Peyer's patch (tissue), 4 donors: ENCODE measurements at regions not wholly inside any gene's neighbourhood (a gene's known extent, or its start where the extent isn't known, plus 50 kb on each side); places are given as distances from the start of the nearest gene placed in this dataset.

Source experiments
- DNase-seq, 3 donors: peaks; one replicate each; pipeline ENCODE4 v3.0.0-alpha.2; 2017 to 2019
- H3K27ac ChIP-seq, 4 donors: fragments of 200-600 bp; sonication (generic); one replicate each; pipeline ENCODE4 v1.5.1; 2016 to 2019
- H3K27me3 ChIP-seq, 2 donors: fragments of 200-600 bp; sonication (generic); one replicate each; pipeline ENCODE4 v1.5.1; 2019
- H3K36me3 ChIP-seq, 3 donors: fragments of 200-600 bp; sonication (generic); one replicate each; pipeline ENCODE4 v1.5.1; 2016 to 2019
- H3K4me1 ChIP-seq, 4 donors: fragments of 200-600 bp; sonication (generic); one replicate each; pipeline ENCODE4 v1.5.1; 2016 to 2019
- H3K4me3 ChIP-seq, 4 donors: fragments of 200-600 bp; sonication (generic); 1 replicate in 3 of 4; 2 replicates in 1 of 4; pipeline ENCODE4 v1.5.1; 2016 to 2019; ENCODE audit warnings: mild to moderate bottlenecking in 1 of 4
- H3K9me3 ChIP-seq, 4 donors: fragments of 200-600 bp; sonication (generic); one replicate each; pipeline ENCODE4 v1.5.1; 2016 to 2019; ENCODE audit warnings: mild to moderate bottlenecking in 1 of 4
- POLR2A ChIP-seq, 2 donors: fragments of 450-650 bp; IDR thresholded peaks; one replicate each; pipeline ENCODE4 v1.5.1; 2017; ENCODE audit warnings: antibody characterized with exemption in 2 of 2, mild to moderate bottlenecking in 2 of 2, moderate library complexity in 2 of 2
- TF ChIP-seq, protein P1 (sequence below), 6 experiments: fragments of 450-650 bp in 4 of 6; fragments of 200-600 bp in 2 of 6; sonication (generic) in 1 of 6; IDR thresholded peaks; one replicate each; pipeline ENCODE4 v1.5.1; 2017 to 2019; ENCODE audit warnings: antibody characterized with exemption in 6 of 6, mild to moderate bottlenecking in 3 of 6, moderate library complexity in 1 of 6

DNA sequence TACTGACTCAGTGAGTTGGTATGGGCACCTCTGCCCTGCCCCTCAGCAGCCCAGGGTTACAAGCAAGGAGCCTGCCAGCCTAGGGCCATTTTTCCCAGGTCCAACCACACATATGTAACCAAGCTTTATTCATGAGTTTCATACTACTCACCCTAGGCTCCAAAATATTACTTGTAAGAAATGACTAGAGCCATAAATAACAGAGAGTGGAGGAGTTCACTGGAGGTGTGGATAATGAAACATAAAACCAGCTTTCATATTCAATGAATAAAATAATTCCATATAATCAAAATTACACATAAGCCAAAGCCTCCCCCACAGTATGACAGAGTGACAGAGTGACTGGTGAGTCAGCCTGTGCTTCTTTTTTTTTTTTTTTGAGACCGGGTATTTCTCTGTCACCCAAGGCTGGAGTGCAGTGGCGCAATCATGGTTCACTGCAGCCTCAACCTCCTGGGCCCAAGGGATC lies 229.8 kb upstream of the SASH1 start:
- no peak for TF ChIP-seq POLR2A (IDR thresholded peaks at IDR 0.05)
- TF ChIP-seq, protein P1, sequence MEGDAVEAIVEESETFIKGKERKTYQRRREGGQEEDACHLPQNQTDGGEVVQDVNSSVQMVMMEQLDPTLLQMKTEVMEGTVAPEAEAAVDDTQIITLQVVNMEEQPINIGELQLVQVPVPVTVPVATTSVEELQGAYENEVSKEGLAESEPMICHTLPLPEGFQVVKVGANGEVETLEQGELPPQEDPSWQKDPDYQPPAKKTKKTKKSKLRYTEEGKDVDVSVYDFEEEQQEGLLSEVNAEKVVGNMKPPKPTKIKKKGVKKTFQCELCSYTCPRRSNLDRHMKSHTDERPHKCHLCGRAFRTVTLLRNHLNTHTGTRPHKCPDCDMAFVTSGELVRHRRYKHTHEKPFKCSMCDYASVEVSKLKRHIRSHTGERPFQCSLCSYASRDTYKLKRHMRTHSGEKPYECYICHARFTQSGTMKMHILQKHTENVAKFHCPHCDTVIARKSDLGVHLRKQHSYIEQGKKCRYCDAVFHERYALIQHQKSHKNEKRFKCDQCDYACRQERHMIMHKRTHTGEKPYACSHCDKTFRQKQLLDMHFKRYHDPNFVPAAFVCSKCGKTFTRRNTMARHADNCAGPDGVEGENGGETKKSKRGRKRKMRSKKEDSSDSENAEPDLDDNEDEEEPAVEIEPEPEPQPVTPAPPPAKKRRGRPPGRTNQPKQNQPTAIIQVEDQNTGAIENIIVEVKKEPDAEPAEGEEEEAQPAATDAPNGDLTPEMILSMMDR (IDR thresholded peaks at IDR 0.05): no peak
- no peak for DNase-seq
- Histone ChIP-seq H3K4me1 (no peaks in the 10 kb centered on the region), H3K9me3 (no peaks in the 10 kb centered on the region), H3K27me3 (no peaks in the 10 kb centered on the region), H3K27ac (no peak overlapping the region), H3K36me3 (no peaks in the 10 kb centered on the region), H3K4me3 (no peak overlapping the region)

DNA sequence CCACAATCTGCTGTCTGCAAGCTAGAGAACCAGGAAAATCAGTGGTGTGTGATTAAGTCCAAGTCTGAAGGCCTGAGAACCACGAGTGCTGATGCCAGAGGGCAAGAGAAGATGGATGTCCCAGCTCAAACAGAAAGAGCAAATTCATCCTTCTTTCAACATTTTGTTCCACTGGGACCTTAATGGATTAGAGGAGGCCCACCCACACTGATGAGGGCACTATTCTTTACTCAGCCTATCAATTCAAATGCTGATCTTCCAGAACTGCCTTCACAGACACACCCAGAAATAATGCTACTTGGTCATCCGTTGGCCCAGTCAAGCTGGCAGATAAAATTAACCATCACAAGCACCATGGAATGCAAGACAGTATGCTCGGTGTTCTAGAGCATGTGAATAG lies 226.6 kb upstream of the SASH1 start:
- TF ChIP-seq, protein P1 (IDR thresholded peaks at IDR 0.05): no peak
- no peak for TF ChIP-seq POLR2A (IDR thresholded peaks at IDR 0.05)
- Histone ChIP-seq H3K36me3 (no peaks in the 10 kb centered on the region), H3K4me3 (no peak overlapping the region), H3K4me1 (no peaks in the 10 kb centered on the region), H3K27ac (no peak overlapping the region), H3K27me3 (no peaks in the 10 kb centered on the region), H3K9me3 (no peaks in the 10 kb centered on the region)
- no peak for DNase-seq

DNA sequence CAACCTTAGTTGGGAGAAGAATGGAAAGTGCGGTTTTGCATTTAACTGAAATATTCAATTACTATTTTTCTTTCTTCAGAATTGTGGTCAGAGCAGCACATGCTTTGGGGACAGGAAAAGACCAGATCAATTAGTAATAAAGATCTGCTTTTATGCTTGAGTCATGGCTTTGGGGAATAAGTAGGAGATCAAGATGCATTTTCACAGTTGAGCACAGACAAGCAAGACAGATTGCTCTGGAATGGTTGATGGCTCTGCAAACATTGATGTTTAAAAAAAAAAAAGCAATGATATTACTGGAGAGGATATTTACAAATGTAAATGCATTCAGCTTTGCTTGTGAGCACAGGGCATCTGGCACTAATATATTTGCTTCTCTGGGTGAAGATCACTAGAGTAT lies 224.4 kb upstream of the SASH1 start:
- no peak for DNase-seq
- TF ChIP-seq, protein P1 (IDR thresholded peaks at IDR 0.05): no peak
- no peak for TF ChIP-seq POLR2A (IDR thresholded peaks at IDR 0.05)

DNA sequence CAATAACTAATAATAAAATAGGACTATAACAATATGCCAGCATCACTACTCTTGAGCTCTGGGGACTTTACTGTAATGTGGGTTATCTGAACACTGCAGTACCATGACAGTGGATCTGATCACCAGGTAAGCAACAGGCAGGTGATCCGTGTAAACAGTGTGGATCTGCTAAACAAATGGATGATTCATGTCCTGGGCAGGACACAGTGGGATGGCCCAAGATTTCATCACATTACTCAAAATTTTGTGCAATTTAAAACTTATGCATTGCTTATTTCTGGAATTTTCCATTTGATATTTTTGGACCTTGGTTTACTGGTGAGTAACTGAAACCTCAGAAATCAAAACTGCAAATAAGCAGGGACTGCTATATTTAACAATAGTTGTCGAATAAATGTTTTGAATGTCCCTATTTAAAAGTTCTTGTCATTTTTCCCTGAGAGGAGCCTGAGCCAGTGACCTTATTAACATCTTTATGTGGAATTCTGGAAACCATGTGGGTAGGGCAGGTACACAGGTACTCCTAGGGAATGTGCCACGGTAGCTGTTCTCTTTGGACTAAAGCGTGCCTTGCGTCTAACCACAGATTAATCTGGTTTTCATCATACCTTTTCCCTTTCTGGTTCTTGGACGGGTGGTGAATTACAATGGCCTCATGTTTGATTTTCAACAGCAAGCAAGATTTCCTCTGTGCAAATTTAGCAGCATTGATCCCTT lies 214.5 kb upstream of the SASH1 start:
- Histone ChIP-seq H3K27me3 (no peaks in the 10 kb centered on the region), H3K9me3 (no peaks in the 10 kb centered on the region), H3K27ac (no peak overlapping the region), H3K4me3 (no peak overlapping the region), H3K36me3 (no peaks in the 10 kb centered on the region), H3K4me1 (no peaks in the 10 kb centered on the region)
- TF ChIP-seq, protein P1 (IDR thresholded peaks at IDR 0.05): no peak
- no peak for TF ChIP-seq POLR2A (IDR thresholded peaks at IDR 0.05)
- DNase-seq: no peak

More for the DNA sequence above, 224.4 kb upstream of the SASH1 start:
- no peaks in the 10 kb centered on the region for H3K4me1 ChIP-seq
- no peaks in the 10 kb centered on the region for H3K27me3 ChIP-seq
- H3K36me3 ChIP-seq: no peaks in the 10 kb centered on the region
- H3K9me3 ChIP-seq: no peaks in the 10 kb centered on the region
- H3K27ac ChIP-seq: no peak overlapping the region
- H3K4me3 ChIP-seq: no peak overlapping the region

DNA sequence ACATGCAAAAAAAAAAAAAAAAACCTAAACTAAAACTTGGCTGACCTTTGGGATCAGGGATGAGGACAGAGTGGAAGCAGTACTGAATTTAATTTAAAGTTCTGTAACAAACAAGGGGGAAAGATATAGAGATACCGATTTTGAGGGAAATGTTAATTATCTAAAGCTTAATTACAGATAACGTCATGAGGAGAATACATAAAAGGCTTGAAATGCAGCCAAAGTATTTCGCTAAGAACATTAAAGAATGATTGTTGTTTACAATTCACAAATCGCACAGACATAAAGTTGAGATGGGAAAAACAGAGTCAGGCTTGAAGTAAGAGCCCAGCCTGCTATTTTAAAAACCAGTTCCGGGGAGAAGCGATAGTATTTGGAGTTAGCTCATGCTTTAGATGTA lies 208.0 kb upstream of the SASH1 start:
- no peaks in the 10 kb centered on the region for H3K9me3 ChIP-seq
- H3K4me3 ChIP-seq: no peak overlapping the region
- no peaks in the 10 kb centered on the region for H3K4me1 ChIP-seq
- H3K27me3 ChIP-seq: no peaks in the 10 kb centered on the region
- TF ChIP-seq, protein P1 (IDR thresholded peaks at IDR 0.05): no peak
- TF ChIP-seq POLR2A (IDR thresholded peaks at IDR 0.05): no peak
- no peak for DNase-seq
- no peaks in the 10 kb centered on the region for H3K36me3 ChIP-seq
- H3K27ac ChIP-seq: no peak overlapping the region
